CD4-positive, alpha-beta T cell treated with Interleukin-17A for 4 hours (primary cell): ENCODE measurements at regions not wholly inside any gene's neighbourhood (a gene's known extent, or its start where the extent isn't known, plus 50 kb on each side); places are given as distances from the start of the nearest gene placed in this dataset.

ENCODE experiments used
- DNase-seq: peaks from one replicate; pipeline ENCODE4 v3.0.0-alpha.2; 2020; ENCODE audit warnings: mixed read lengths

GRCh38 chr6:102313699-102314098 lies 920.2 kb downstream of the GRIK2 start:
- DNase-seq = no peak

DNA sequence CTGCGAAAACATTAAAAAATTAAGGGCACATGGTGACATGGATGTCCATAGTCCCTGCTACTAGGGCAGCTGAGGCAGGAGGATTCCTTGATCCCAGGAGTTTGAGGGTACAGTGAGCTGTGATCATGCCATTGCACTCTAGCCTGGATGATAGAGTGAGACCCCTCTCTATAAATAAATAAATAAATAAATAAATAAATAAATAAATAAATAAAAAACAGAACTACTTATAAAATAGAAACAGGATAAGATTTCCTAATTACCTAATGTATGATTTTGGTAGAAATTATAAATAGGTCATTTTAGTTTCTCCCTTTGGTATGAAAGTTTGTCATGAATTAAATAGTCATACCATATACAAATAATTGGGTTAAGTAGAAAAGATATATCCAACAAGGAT lies 916.2 kb downstream of the GRIK2 start:
- DNase-seq = no peak

DNA sequence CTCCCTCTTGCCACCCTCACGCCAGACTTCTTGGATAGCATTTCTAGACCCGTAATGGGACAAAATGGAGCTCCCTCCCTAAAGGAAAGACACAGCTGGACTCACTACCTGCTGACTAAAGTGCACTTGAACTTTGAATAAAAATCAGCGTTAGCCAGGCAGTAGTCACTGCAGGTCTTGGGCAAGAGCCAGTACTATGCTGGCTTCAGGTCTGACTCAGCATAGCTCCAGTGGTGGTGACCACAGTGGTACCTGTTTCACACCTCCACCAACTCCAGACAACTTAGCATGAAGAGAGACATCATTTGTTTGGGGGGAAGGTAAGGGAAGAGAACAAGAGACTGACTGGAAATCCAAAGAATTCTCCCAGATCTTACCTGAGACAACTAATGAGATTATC lies 906.8 kb downstream of the GRIK2 start:
- no peak for DNase-seq

DNA sequence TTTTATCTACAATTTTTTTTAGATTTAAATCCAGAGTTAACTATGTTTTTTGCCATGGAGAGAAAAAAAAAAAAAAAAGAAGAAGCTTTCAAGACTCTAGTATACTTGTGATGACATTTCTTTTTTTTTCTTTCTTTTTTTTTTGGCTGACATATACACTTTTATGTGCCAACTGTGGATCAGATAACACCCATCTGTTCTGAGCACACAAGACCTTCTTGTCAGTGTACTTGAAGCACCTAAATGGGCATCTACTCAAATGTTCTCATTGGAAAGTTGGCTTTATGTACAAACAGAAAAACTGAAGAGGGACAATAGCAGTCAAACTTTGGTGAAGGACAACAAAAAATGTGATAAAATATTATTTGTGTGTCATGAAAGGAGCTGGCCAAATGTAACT lies 904.5 kb downstream of the GRIK2 start:
- DNase-seq = no peak
